WTC11 (cell line): ENCODE measurements at regions not wholly inside any gene's neighbourhood (a gene's known extent, or its start where the extent isn't known, plus 50 kb on each side); places are given as distances from the start of the nearest gene placed in this dataset.

Source experiments
- ATAC-seq: fragments of 200-7000 bp; cut with Tn5 transposase; 2 replicates; pipeline ENCODE4 v1.10.0; 2021; ENCODE audit warnings: mild to moderate bottlenecking, moderate library complexity
- CTCF ChIA-PET: fragments of 300-600 bp; sonication (Branson Sonifier 250); formaldehyde crosslinking; loops from one replicate; lab custom pipeline; 2021; ENCODE audit warnings: antibody characterized with exemption; lab: Charles Lee
- POLR2A ChIA-PET: fragments of 350-600 bp; sonication (Branson Sonifier 250); formaldehyde crosslinking; loops from one replicate; lab custom pipeline; 2021; ENCODE audit warnings: antibody characterized with exemption; lab: Charles Lee
- DNase-seq: peaks from one replicate; pipeline ENCODE4 v3.0.0; 2021; ENCODE audit warnings: low spot score
- H3K27ac Mint-ChIP-seq: 2 replicates; pipeline ENCODE4 v1.8.0; 2021; ENCODE audit warnings: mixed read lengths
- H3K27me3 Mint-ChIP-seq: 2 replicates; pipeline ENCODE4 v1.8.0; 2021; ENCODE audit warnings: low read depth, mild to moderate bottlenecking, moderate library complexity, mixed read lengths
- H3K36me3 Mint-ChIP-seq: 2 replicates; pipeline ENCODE4 v1.8.0; 2021; ENCODE audit warnings: mixed read lengths
- H3K4me1 Mint-ChIP-seq: 2 replicates; pipeline ENCODE4 v1.8.0; 2022; ENCODE audit warnings: mixed read lengths
- H3K4me3 Mint-ChIP-seq: 2 replicates; pipeline ENCODE4 v1.8.0; 2021; ENCODE audit warnings: mild to moderate bottlenecking, moderate library complexity, mixed read lengths
- H3K9me3 Mint-ChIP-seq: 2 replicates; pipeline ENCODE4 v1.8.0; 2021; ENCODE audit warnings: mixed read lengths
- CBFB ChIP-seq: sonication (generic); formaldehyde crosslinking; IDR thresholded peaks from 2 replicates; pipeline ENCODE4 v1.8.1; 2022; ENCODE audit warnings: mild to moderate bottlenecking, low read depth, missing genetic modification reagents
- CTCF ChIP-seq: fragments of 200-600 bp; IDR thresholded peaks from 2 replicates; pipeline ENCODE4 v1.8.0; 2022; ENCODE audit warnings: antibody characterized with exemption
- E2F5 ChIP-seq: sonication (generic); formaldehyde crosslinking; IDR thresholded peaks from 2 replicates; pipeline ENCODE4 v1.8.1; 2022; ENCODE audit warnings: mild to moderate bottlenecking, moderate library complexity, missing genetic modification reagents
- ESRRA ChIP-seq: sonication (generic); formaldehyde crosslinking; IDR thresholded peaks from 2 replicates; pipeline ENCODE4 v1.8.1; 2022; ENCODE audit warnings: mild to moderate bottlenecking, missing genetic modification reagents, borderline replicate concordance
- FOXJ3 ChIP-seq: sonication (generic); formaldehyde crosslinking; IDR thresholded peaks from 2 replicates; pipeline ENCODE4 v1.9.0; 2021; ENCODE audit warnings: missing genetic modification reagents, mild to moderate bottlenecking, borderline replicate concordance
- FOXK1 ChIP-seq: sonication (generic); formaldehyde crosslinking; IDR thresholded peaks from 2 replicates; pipeline ENCODE4 v1.8.0; 2022; ENCODE audit warnings: mild to moderate bottlenecking, moderate library complexity, missing genetic modification reagents
- GRHL2 ChIP-seq: fragments of 250-450 bp; sonication (Bioruptor Pico); IDR thresholded peaks from 2 replicates; pipeline ENCODE4 v1.8.0; 2022; ENCODE audit warnings: mild to moderate bottlenecking, moderate library complexity; ENCODE audit not compliant: insufficient replicate concordance, severe bottlenecking
- HMGA2 ChIP-seq: fragments of 250-450 bp; sonication (Bioruptor Pico); IDR thresholded peaks from 2 replicates; pipeline ENCODE4 v1.4.0; 2021; ENCODE audit warnings: mild to moderate bottlenecking, moderate library complexity
- KAT7 ChIP-seq: sonication (generic); formaldehyde crosslinking; IDR thresholded peaks from 2 replicates; pipeline ENCODE4 v1.8.1; 2023; ENCODE audit warnings: missing genetic modification reagents, mild to moderate bottlenecking, borderline replicate concordance
- NFE2L1 ChIP-seq: sonication (generic); formaldehyde crosslinking; IDR thresholded peaks from 2 replicates; pipeline ENCODE4 v1.8.1; 2023; ENCODE audit warnings: missing genetic modification reagents
- RORB ChIP-seq: fragments of 250-450 bp; sonication (Bioruptor Pico); IDR thresholded peaks from 2 replicates; pipeline ENCODE4 v1.9.0; 2021; ENCODE audit warnings: mild to moderate bottlenecking
- STAT6 ChIP-seq: sonication (generic); formaldehyde crosslinking; conservative IDR thresholded peaks from 2 replicates; pipeline ENCODE4 v1.8.1; 2023; ENCODE audit warnings: mild to moderate bottlenecking, low read depth, missing genetic modification reagents, moderate library complexity
- TEAD4 ChIP-seq: sonication (generic); formaldehyde crosslinking; IDR thresholded peaks from 2 replicates; pipeline ENCODE4 v1.8.0; 2022; ENCODE audit warnings: mild to moderate bottlenecking, missing genetic modification reagents
- ZBTB21 ChIP-seq: sonication (generic); formaldehyde crosslinking; IDR thresholded peaks from 2 replicates; pipeline ENCODE4 v1.8.1; 2023; ENCODE audit warnings: mild to moderate bottlenecking, missing genetic modification reagents, borderline replicate concordance
- ZBTB43 ChIP-seq: sonication (generic); formaldehyde crosslinking; IDR thresholded peaks from 2 replicates; pipeline ENCODE4 v1.8.1; 2023; ENCODE audit warnings: mild to moderate bottlenecking, missing genetic modification reagents
- ZNF121 ChIP-seq: sonication (generic); formaldehyde crosslinking; IDR thresholded peaks from 2 replicates; pipeline ENCODE4 v1.8.0; 2023; ENCODE audit warnings: missing genetic modification reagents
- ZNF425 ChIP-seq: fragments of 250-450 bp; sonication (Bioruptor Pico); conservative IDR thresholded peaks from 2 replicates; pipeline ENCODE4 v1.9.0; 2021; ENCODE audit warnings: mild to moderate bottlenecking
- ZNF532 ChIP-seq: fragments of 250-450 bp; sonication (Bioruptor Pico); IDR thresholded peaks from 2 replicates; pipeline ENCODE4 v1.9.0; 2021; ENCODE audit warnings: mild to moderate bottlenecking, borderline replicate concordance
- ZSCAN18 ChIP-seq: fragments of 250-450 bp; sonication (Bioruptor Pico); IDR thresholded peaks from 2 replicates; pipeline ENCODE4 v2.1.2; 2022; ENCODE audit warnings: mild to moderate bottlenecking, moderate library complexity

GRCh38 chr2:117557626-117558025 is 256.9 kb upstream of the DDX18 start:
- POLR2A ChIA-PET: no interaction called here

More at GRCh38 chr2:117557626-117558025, 256.9 kb upstream of the DDX18 start:
- ATAC-seq: no peak
- H3K27me3 Mint-ChIP-seq: no peaks in the 10 kb centered on the region
- H3K27ac Mint-ChIP-seq: no peak overlapping the region
- H3K4me1 Mint-ChIP-seq: peaks cover 49% of the 10 kb centered on the region
- no peaks in the 10 kb centered on the region for H3K36me3 Mint-ChIP-seq
- CTCF ChIA-PET: interaction anchor here (0.8 kb wide), 1 partner anchor 61 kb away, joined by 3 read pairs; no protein-coding TSS in a partner anchor
- H3K9me3 Mint-ChIP-seq: no peaks in the 10 kb centered on the region
- no peak for DNase-seq
- TF ChIP-seq GRHL2 (CRISPR knock-in tag) (no peak), ESRRA (no peak), ZNF121 (no peak), FOXJ3 (CRISPR knock-in tag) (no peak), ZBTB21 (CRISPR knock-in tag) (no peak), CTCF (no peak), KAT7 (CRISPR knock-in tag) (no peak), FOXK1 (CRISPR knock-in tag) (no peak), ZSCAN18 (CRISPR knock-in tag) (no peak), HMGA2 (no peak), ZNF425 (CRISPR knock-in tag) (no peak), TEAD4 (no peak), E2F5 (CRISPR knock-in tag) (no peak), CBFB (CRISPR knock-in tag) (no peak), ZNF532 (CRISPR knock-in tag) (no peak), RORB (no peak), NFE2L1 (CRISPR knock-in tag) (no peak), STAT6 (CRISPR knock-in tag) (no peak), ZBTB43 (no peak)
- no peak overlapping the region for H3K4me3 Mint-ChIP-seq
